H1 (cell line): ENCODE measurements at regions not wholly inside any gene's neighbourhood (a gene's known extent, or its start where the extent isn't known, plus 50 kb on each side); places are given as distances from the start of the nearest gene placed in this dataset.

Source experiments
- CTCF ChIA-PET: fragments of 300-600 bp; sonication (Branson Sonifier 250); formaldehyde crosslinking; loops from one replicate; lab custom pipeline; 2021; ENCODE audit not compliant: partially characterized antibody; lab: Charles Lee
- POLR2A ChIA-PET: fragments of 300-600 bp; sonication (Branson Sonifier 250); formaldehyde crosslinking; loops from one replicate; lab custom pipeline; 2021; ENCODE audit warnings: inconsistent platforms; ENCODE audit not compliant: partially characterized antibody; lab: Charles Lee
- DNase-seq, 2 experiments: peaks; one replicate each; pipeline versions ENCODE4 v3.0.0 to v3.0.0-alpha.2; 2010 to 2022; ENCODE audit warnings: low spot score in 2 of 2, low read depth in 1 of 2, mixed read lengths in 1 of 2
- FAIRE-seq: peaks from 2 replicates; lab custom pipeline; 2011; peaks lifted over from hg19 to GRCh38; lab: Jason Lieb, UNC
- H2AFZ ChIP-seq: 2 replicates; pipeline ENCODE4 v1.8.1; 2012; ENCODE audit warnings: low read length, inconsistent platforms
- H2AK5ac ChIP-seq: 2 replicates; pipeline ENCODE4 v1.6.1; 2013; ENCODE audit warnings: low read depth, low read length
- H2BK120ac ChIP-seq: replicated peaks from 2 replicates; pipeline ENCODE3; 2013; ENCODE audit warnings: low read depth, low read length, inconsistent platforms
- H2BK12ac ChIP-seq: 2 replicates; pipeline ENCODE4 v1.6.1; 2013; ENCODE audit warnings: low read depth, low read length
- H2BK15ac ChIP-seq: 2 replicates; pipeline ENCODE4 v1.6.1; 2013; ENCODE audit warnings: low read length
- H2BK20ac ChIP-seq: 2 replicates; pipeline ENCODE4 v1.6.1; 2013; ENCODE audit warnings: low read length
- H2BK5ac ChIP-seq: 2 replicates; pipeline ENCODE4 v1.6.1; 2013; ENCODE audit warnings: low read depth, low read length
- H3K14ac ChIP-seq: 2 replicates; pipeline ENCODE4 v1.6.1; 2013; ENCODE audit warnings: inconsistent platforms; ENCODE audit not compliant: insufficient read length
- H3K18ac ChIP-seq: 2 replicates; pipeline ENCODE4 v1.6.1; 2013; ENCODE audit warnings: low read length; ENCODE audit errors: extremely low read depth
- H3K23ac ChIP-seq: 2 replicates; pipeline ENCODE4 v1.6.1; 2013; ENCODE audit warnings: inconsistent platforms; ENCODE audit not compliant: insufficient read length
- H3K23me2 ChIP-seq: 2 replicates; pipeline ENCODE4 v1.6.1; 2013; ENCODE audit warnings: low read depth, low read length
- H3K27ac ChIP-seq: 2 replicates; pipeline ENCODE4 v1.6.1; 2011; ENCODE audit warnings: low read depth, low read length, inconsistent platforms
- H3K27me3 ChIP-seq, 4 experiments: replicated peaks in 1 of 4; 1 replicate in 1 of 4; 2 replicates in 3 of 4; pipeline versions ENCODE4 v1.6.1 to v1.8.1; 2011 to 2013; ENCODE audit warnings: low read length in 3 of 4, mild to moderate bottlenecking in 3 of 4, inconsistent platforms in 2 of 4, mixed read lengths in 2 of 4, moderate library complexity in 1 of 4; ENCODE audit not compliant: control insufficient read depth in 3 of 4, insufficient read depth in 3 of 4; ENCODE audit errors: extremely low read depth in 1 of 4
- H3K36me3 ChIP-seq, 4 experiments: 2 replicates each; pipeline versions ENCODE4 v1.6.1 to v1.8.1; 2011 to 2013; ENCODE audit warnings: mild to moderate bottlenecking in 4 of 4, low read length in 3 of 4, moderate library complexity in 2 of 4, control low read depth in 1 of 4, inconsistent platforms in 1 of 4; ENCODE audit not compliant: insufficient read depth in 4 of 4, control insufficient read depth in 2 of 4
- H3K4ac ChIP-seq: replicated peaks from 2 replicates; pipeline ENCODE3; 2013; ENCODE audit warnings: low read length, low read depth, mixed read lengths, inconsistent platforms; ENCODE audit not compliant: insufficient read length
- H3K4me1 ChIP-seq, 4 experiments: replicated peaks in 1 of 4; 1 replicate in 1 of 4; 2 replicates in 3 of 4; pipeline versions ENCODE4 v1.6.1 to v1.8.1; 2011 to 2013; ENCODE audit warnings: low read length in 3 of 4, inconsistent platforms in 2 of 4, mixed read lengths in 1 of 4; ENCODE audit not compliant: insufficient read depth in 4 of 4, control insufficient read depth in 3 of 4
- H3K4me2 ChIP-seq, 2 experiments: 2 replicates each; pipeline versions ENCODE4 v1.6.1 to v1.8.1; 2011 to 2013; ENCODE audit warnings: low read depth in 2 of 2, low read length in 2 of 2, control low read depth in 1 of 2, inconsistent platforms in 1 of 2, mild to moderate bottlenecking in 1 of 2; ENCODE audit not compliant: insufficient read depth in 1 of 2
- H3K4me3 ChIP-seq, 4 experiments: fragments of 200-600, 300-600 bp in 1 of 4; sonication (generic), shearing (Covaris generic), sonication (Bioruptor Twin) in 1 of 4; 2 replicates each; pipeline versions ENCODE4 v1.5.1 to v1.8.1; 2011 to 2016; ENCODE audit warnings: low read length in 4 of 4, low read depth in 3 of 4, control low read depth in 2 of 4, inconsistent platforms in 2 of 4, mild to moderate bottlenecking in 2 of 4, mixed read lengths in 1 of 4, moderate library complexity in 1 of 4; ENCODE audit not compliant: insufficient read depth in 2 of 4; ENCODE audit errors: extremely low read depth in 1 of 4
- H3K56ac ChIP-seq: replicated peaks from 2 replicates; pipeline ENCODE3; 2013; ENCODE audit warnings: low read depth, mild to moderate bottlenecking, mixed read lengths, low read length, inconsistent platforms; ENCODE audit not compliant: insufficient read length
- H3K79me1 ChIP-seq: 2 replicates; pipeline ENCODE4 v1.6.1; 2013; ENCODE audit warnings: low read depth, low read length, control low read depth
- H3K79me2 ChIP-seq, 2 experiments: 2 replicates each; pipeline versions ENCODE4 v1.6.1 to v1.8.1; 2012 to 2013; ENCODE audit warnings: low read length in 2 of 2, mild to moderate bottlenecking in 2 of 2, inconsistent platforms in 1 of 2; ENCODE audit not compliant: insufficient read depth in 2 of 2, control insufficient read depth in 1 of 2
- H3K9ac ChIP-seq, 4 experiments: replicated peaks in 1 of 4; 1 replicate in 1 of 4; 2 replicates in 3 of 4; pipeline versions ENCODE4 v1.6.1 to v1.8.1; 2011 to 2013; ENCODE audit warnings: low read depth in 3 of 4, low read length in 3 of 4, control low read depth in 2 of 4, mild to moderate bottlenecking in 2 of 4, moderate library complexity in 2 of 4, inconsistent platforms in 1 of 4; ENCODE audit errors: extremely low read depth in 1 of 4
- H3K9me3 ChIP-seq, 2 experiments: 2 replicates each; pipeline versions ENCODE4 v1.6.1 to v1.8.1; 2012 to 2013; ENCODE audit warnings: mild to moderate bottlenecking in 2 of 2, moderate library complexity in 2 of 2, control low read depth in 1 of 2, inconsistent platforms in 1 of 2, low read depth in 1 of 2, low read length in 1 of 2, mixed read lengths in 1 of 2; ENCODE audit not compliant: insufficient read depth in 2 of 2
- H4K20me1 ChIP-seq, 2 experiments: replicated peaks in 1 of 2; 2 replicates each; pipeline versions ENCODE3 to v1.8.1; 2011 to 2013; ENCODE audit warnings: inconsistent platforms in 2 of 2, low read length in 2 of 2, mild to moderate bottlenecking in 1 of 2; ENCODE audit not compliant: insufficient read depth in 2 of 2, control insufficient read depth in 1 of 2
- H4K5ac ChIP-seq: 2 replicates; pipeline ENCODE4 v1.6.1; 2013; ENCODE audit warnings: low read length, low read depth, mixed read lengths, inconsistent platforms; ENCODE audit not compliant: insufficient read length
- H4K8ac ChIP-seq: 2 replicates; pipeline ENCODE4 v1.8.0; 2013; ENCODE audit warnings: mild to moderate bottlenecking, moderate library complexity, low read length, inconsistent platforms; ENCODE audit not compliant: insufficient read depth; ENCODE audit errors: extremely low read depth
- H4K91ac ChIP-seq: replicated peaks from 2 replicates; pipeline ENCODE3; 2013; ENCODE audit warnings: low read length, mixed read lengths, inconsistent platforms; ENCODE audit not compliant: insufficient read length
- BRCA1 ChIP-seq: IDR thresholded peaks from 2 replicates; pipeline ENCODE4 v1.6.1; 2012; ENCODE audit warnings: low read depth, low read length, improper control_type of control experiment
- CTBP2 ChIP-seq: IDR thresholded peaks from 2 replicates; pipeline ENCODE4 v1.7.0; 2011; ENCODE audit warnings: borderline replicate concordance, mild to moderate bottlenecking, moderate library complexity, mixed read lengths, low read length; ENCODE audit not compliant: insufficient read depth, insufficient read length
- E2F6 ChIP-seq: IDR thresholded peaks from 2 replicates; pipeline ENCODE4 v1.6.1; 2012; ENCODE audit warnings: inconsistent platforms
- SIRT6 ChIP-seq: IDR thresholded peaks from one replicate; pipeline ENCODE4 v1.7.1; 2012; ENCODE audit warnings: low read length, inconsistent platforms
- SIX5 ChIP-seq: IDR thresholded peaks from 2 replicates; pipeline ENCODE4 v1.6.1; 2011; ENCODE audit warnings: mild to moderate bottlenecking, low read depth, low read length
- USF2 ChIP-seq: IDR thresholded peaks from 2 replicates; pipeline ENCODE4 v1.6.1; 2011; ENCODE audit warnings: low read length, improper control_type of control experiment
- WGBS, 2 experiments: shearing (Covaris generic) in 1 of 2; methylation state at CpG; one replicate each; pipeline versions ENCODE4 v1.1.6 to v1.1.7; 2013 to 2015; ENCODE audit warnings: low lambda C conversion rate in 2 of 2, mixed read lengths in 2 of 2, inconsistent platforms in 1 of 2, low coverage in 1 of 2, missing lambda C conversion rate in 1 of 2; ENCODE audit not compliant: insufficient replicate concordance in 2 of 2, insufficient coverage in 1 of 2, insufficient read length in 1 of 2; ENCODE audit errors: extremely low coverage in 1 of 2, missing lambda C conversion rate in 1 of 2; 5-methylcytosine and 5-hydroxymethylcytosine counted together

GRCh38 chr11:11740836-11741235, 100.9 kb upstream of the USP47 start:
- Histone ChIP-seq H3K27ac (no peak overlapping the region), H4K8ac (no peak overlapping the region), H3K27me3 (no peaks in the 10 kb centered on the region; a peak in 1 of 7 replicates), H3K4me1 (peaks cover 0 to 3% (median under 1%) of the 10 kb centered on the region in 4 experiments; a peak in 5 of 7 replicates), H3K23ac (no peak overlapping the region), H3K14ac (no peak overlapping the region), H2BK20ac (no peak overlapping the region), H3K79me2 (no peaks in the 10 kb centered on the region), H3K4me3 (no peak overlapping the region), H2BK12ac (no peak overlapping the region), H4K20me1 (no peaks in the 10 kb centered on the region), H2BK120ac (no peak overlapping the region), H3K4ac (no peak overlapping the region), H3K4me2 (no peak overlapping the region), H2AK5ac (no peak overlapping the region), H2AFZ (no peak overlapping the region), H3K23me2 (no peaks in the 10 kb centered on the region), H4K5ac (no peak overlapping the region), H3K18ac (no peak overlapping the region), H3K9ac (no peak overlapping the region), H3K36me3 (no peaks in the 10 kb centered on the region), H2BK15ac (no peak overlapping the region)
- POLR2A ChIA-PET: no interaction called here
- CTCF ChIA-PET: interaction anchor here (1.8 to 2.1 kb wide), 2 partner anchors 11 to 58 kb away, joined by 5 to 6 read pairs; no protein-coding TSS in a partner anchor
- FAIRE-seq (no peak), DNase-seq (no peak)
- WGBS, 2 experiments: 71% methylated on average over 1 of the region's 1 CpG; no CpG with 5 or more reads in 1 of the 2 experiments
- TF ChIP-seq SIX5: no peak
- TF ChIP-seq E2F6: no peak
- TF ChIP-seq SIRT6: no peak
- no peak for TF ChIP-seq CTBP2
- TF ChIP-seq BRCA1: no peak
- TF ChIP-seq USF2: no peak
- TF ChIP-seq, all 59 proteins: peak for 0
- no peaks in the 10 kb centered on the region for H3K79me1 ChIP-seq
- H4K91ac ChIP-seq: no peak overlapping the region
- no peak overlapping the region for H3K56ac ChIP-seq
- H2BK5ac ChIP-seq: no peak overlapping the region
- no peaks in the 10 kb centered on the region for H3K9me3 ChIP-seq
